OCI-LY7 (cell line): ENCODE measurements at regions not wholly inside any gene's neighbourhood (a gene's known extent, or its start where the extent isn't known, plus 50 kb on each side); places are given as distances from the start of the nearest gene placed in this dataset.

Experiments
- EZH2phosphoT487 ChIP-seq: fragments of 200-600 bp; sonication (generic); IDR thresholded peaks from 2 replicates; pipeline ENCODE4 v1.6.1; 2018; ENCODE audit warnings: low read depth, borderline replicate concordance, mild to moderate bottlenecking, mixed run types, antibody characterized with exemption, low read length, moderate library complexity, mixed read lengths
- TF ChIP-seq, protein P1 (sequence below): fragments of 200-600 bp; sonication (generic); conservative IDR thresholded peaks from 2 replicates; pipeline ENCODE4 v1.5.1; 2014; ENCODE audit warnings: mild to moderate bottlenecking, antibody characterized with exemption, low read length, moderate library complexity, mixed read lengths

- TF ChIP-seq, protein P1, sequence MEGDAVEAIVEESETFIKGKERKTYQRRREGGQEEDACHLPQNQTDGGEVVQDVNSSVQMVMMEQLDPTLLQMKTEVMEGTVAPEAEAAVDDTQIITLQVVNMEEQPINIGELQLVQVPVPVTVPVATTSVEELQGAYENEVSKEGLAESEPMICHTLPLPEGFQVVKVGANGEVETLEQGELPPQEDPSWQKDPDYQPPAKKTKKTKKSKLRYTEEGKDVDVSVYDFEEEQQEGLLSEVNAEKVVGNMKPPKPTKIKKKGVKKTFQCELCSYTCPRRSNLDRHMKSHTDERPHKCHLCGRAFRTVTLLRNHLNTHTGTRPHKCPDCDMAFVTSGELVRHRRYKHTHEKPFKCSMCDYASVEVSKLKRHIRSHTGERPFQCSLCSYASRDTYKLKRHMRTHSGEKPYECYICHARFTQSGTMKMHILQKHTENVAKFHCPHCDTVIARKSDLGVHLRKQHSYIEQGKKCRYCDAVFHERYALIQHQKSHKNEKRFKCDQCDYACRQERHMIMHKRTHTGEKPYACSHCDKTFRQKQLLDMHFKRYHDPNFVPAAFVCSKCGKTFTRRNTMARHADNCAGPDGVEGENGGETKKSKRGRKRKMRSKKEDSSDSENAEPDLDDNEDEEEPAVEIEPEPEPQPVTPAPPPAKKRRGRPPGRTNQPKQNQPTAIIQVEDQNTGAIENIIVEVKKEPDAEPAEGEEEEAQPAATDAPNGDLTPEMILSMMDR, result no peak
- TF ChIP-seq EZH2phosphoT487, result no peak
These were observed 526.9 kb downstream of the MATN1 start for GRCh38 chr1:30196457-30196856.
